ENCODE measurements at regions not wholly inside any gene's neighbourhood (a gene's known extent, or its start where the extent isn't known, plus 50 kb on each side); places are given as distances from the start of the nearest gene placed in this dataset.

DNA sequence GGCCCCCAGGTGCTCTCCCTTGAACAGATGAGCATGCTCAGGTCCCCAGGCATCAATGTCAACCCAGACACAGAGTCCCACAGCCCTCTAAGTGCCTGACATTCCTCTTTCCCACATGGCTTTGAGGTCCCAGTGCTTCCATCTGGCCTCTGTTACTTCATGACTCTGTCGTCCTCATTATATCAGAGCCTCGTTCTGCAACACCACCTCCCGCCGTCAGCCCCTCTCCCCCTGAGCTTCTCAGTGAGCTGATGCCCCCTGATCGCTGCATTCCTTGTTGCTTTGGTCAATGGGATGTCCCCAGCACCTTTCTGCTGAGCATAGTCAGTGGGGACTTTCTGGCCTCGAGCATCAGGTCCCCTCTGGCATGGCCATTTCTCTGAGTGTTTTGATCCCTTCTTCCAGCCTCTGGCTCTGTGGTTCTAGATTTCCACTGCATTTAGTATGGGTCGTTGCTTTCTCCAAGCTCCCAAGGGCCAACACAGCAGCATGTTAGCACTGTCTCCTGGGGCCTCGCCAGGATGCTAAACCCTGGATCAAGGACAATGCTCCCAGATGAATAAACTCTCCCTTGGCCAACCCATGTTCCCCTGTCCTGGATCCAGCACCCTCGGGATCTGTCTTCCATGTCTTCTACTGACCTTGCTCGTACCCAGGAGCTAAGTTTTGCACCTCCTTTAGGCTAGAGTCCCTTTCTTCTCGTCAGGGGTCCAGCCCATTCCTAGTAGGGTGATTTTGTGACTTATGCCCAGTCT, 143.2 kb upstream of the TWIST2 start:
- H3K27ac Mint-ChIP-seq = no peak overlapping the region
- CTCF ChIA-PET = no interaction called here
- Histone ChIP-seq H4K20me1 (ENCODE audit: control insufficient read depth, insufficient read depth, low read length, poor library complexity, severe bottlenecking) (no peaks in the 10 kb centered on the region), H3K4me3 (ENCODE audit: control extremely low read depth in 1 of 5, extremely low read depth in 1 of 5, insufficient read depth in 1 of 5, low read depth in 2 of 5, low read length in 4 of 5) (no peak overlapping the region), H3K27me3 (replicated peaks in 1 of 4; ENCODE audit: control extremely low read depth in 1 of 4, control insufficient read depth in 3 of 4, insufficient read depth in 4 of 4, low read length in 3 of 4) (no peaks in the 10 kb centered on the region), H3K79me2 (ENCODE audit: control insufficient read depth, insufficient read depth, low read length) (no peaks in the 10 kb centered on the region), H3K36me3 (replicated peaks in 1 of 2; ENCODE audit: control extremely low read depth in 1 of 2, control insufficient read depth in 1 of 2, extremely low read depth in 1 of 2, insufficient read depth in 2 of 2, low read length in 1 of 2) (no peaks in the 10 kb centered on the region), H3K4me1 (ENCODE audit: control insufficient read depth in 2 of 2, insufficient read depth in 2 of 2, low read length in 2 of 2) (no peaks in the 10 kb centered on the region), H3K9me3 (ENCODE audit: control extremely low read depth in 1 of 3, control insufficient read depth in 2 of 3, insufficient read depth in 1 of 3, low read length in 2 of 3) (no peaks in the 10 kb centered on the region), H2AFZ (ENCODE audit: insufficient read depth, low read depth, low read length, poor library complexity, severe bottlenecking) (no peak overlapping the region), H3K9ac (ENCODE audit: low read length) (no peak overlapping the region), H3K4me2 (replicated peaks; ENCODE audit: low read depth, low read length, poor library complexity, severe bottlenecking) (no peak overlapping the region), H3K27ac (ENCODE audit: low read length in 2 of 2) (no peak overlapping the region)
- H3K4me3 Mint-ChIP-seq = no peak overlapping the region
- 89% methylated on average over 8 of the region's 11 CpGs for WGBS (ENCODE audit: insufficient coverage)
- H3K4me1 Mint-ChIP-seq = no peaks in the 10 kb centered on the region
- no peak for DNase-seq
- POLR2A ChIA-PET = no interaction called here
- TF ChIP-seq, protein P1, sequence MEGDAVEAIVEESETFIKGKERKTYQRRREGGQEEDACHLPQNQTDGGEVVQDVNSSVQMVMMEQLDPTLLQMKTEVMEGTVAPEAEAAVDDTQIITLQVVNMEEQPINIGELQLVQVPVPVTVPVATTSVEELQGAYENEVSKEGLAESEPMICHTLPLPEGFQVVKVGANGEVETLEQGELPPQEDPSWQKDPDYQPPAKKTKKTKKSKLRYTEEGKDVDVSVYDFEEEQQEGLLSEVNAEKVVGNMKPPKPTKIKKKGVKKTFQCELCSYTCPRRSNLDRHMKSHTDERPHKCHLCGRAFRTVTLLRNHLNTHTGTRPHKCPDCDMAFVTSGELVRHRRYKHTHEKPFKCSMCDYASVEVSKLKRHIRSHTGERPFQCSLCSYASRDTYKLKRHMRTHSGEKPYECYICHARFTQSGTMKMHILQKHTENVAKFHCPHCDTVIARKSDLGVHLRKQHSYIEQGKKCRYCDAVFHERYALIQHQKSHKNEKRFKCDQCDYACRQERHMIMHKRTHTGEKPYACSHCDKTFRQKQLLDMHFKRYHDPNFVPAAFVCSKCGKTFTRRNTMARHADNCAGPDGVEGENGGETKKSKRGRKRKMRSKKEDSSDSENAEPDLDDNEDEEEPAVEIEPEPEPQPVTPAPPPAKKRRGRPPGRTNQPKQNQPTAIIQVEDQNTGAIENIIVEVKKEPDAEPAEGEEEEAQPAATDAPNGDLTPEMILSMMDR (IDR thresholded peaks at IDR 0.05) = no peak
- TF ChIP-seq EZH2 (IDR thresholded peaks at IDR 0.05; ENCODE audit: borderline replicate concordance, insufficient read depth, low read depth, low read length, poor library complexity, severe bottlenecking) = no peak
- no peak for ATAC-seq (ENCODE audit: low read depth)
- H3K9me3 Mint-ChIP-seq (ENCODE audit: insufficient read depth) = no peaks in the 10 kb centered on the region
- intact Hi-C loops (cut with micrococcal nuclease) = no loop called here
- H3K27me3 Mint-ChIP-seq = peaks cover 9% of the 10 kb centered on the region

DNA sequence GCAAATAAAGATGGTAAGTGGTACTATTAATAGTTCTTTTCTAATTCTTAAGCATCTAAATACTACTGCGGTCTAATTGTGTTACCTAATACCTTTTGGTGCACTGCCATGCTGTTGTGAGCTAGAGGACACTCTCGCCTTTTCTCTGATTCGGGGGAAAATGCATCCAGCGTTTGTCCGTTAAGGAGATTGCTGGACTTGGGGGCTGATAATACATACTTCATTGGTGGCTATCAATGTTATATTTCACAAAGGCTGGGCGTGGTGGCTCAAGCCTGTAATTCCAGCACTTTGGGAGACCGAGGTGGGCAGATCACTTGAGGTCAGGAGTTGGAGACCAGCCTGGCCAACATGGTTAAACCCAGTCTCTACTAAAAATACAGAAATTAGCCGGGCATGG, 141.7 kb upstream of the TWIST2 start:
- no peaks in the 10 kb centered on the region for H4K20me1 ChIP-seq (ENCODE audit: control insufficient read depth, insufficient read depth, low read length, poor library complexity, severe bottlenecking)
- no peaks in the 10 kb centered on the region for H3K36me3 ChIP-seq (replicated peaks in 1 of 2; ENCODE audit: control extremely low read depth in 1 of 2, control insufficient read depth in 1 of 2, extremely low read depth in 1 of 2, insufficient read depth in 2 of 2, low read length in 1 of 2)
- DNase-seq (no peak), ATAC-seq (ENCODE audit: low read depth) (no peak)
- H3K79me2 ChIP-seq (ENCODE audit: control insufficient read depth, insufficient read depth, low read length) = no peaks in the 10 kb centered on the region
- H3K27ac ChIP-seq (ENCODE audit: low read length in 2 of 2) = no peak overlapping the region
- no peak overlapping the region for H2AFZ ChIP-seq (ENCODE audit: insufficient read depth, low read depth, low read length, poor library complexity, severe bottlenecking)
- WGBS (ENCODE audit: insufficient coverage) = 96% methylated on average over 7 of the region's 8 CpGs
- H3K4me2 ChIP-seq (replicated peaks; ENCODE audit: low read depth, low read length, poor library complexity, severe bottlenecking) = no peak overlapping the region
- H3K27me3 ChIP-seq (replicated peaks in 1 of 4; ENCODE audit: control extremely low read depth in 1 of 4, control insufficient read depth in 3 of 4, insufficient read depth in 4 of 4, low read length in 3 of 4) = no peaks in the 10 kb centered on the region
- peaks cover 16% of the 10 kb centered on the region for H3K27me3 Mint-ChIP-seq
- CTCF ChIA-PET = no interaction called here
- no peaks in the 10 kb centered on the region for H3K4me1 ChIP-seq (ENCODE audit: control insufficient read depth in 2 of 2, insufficient read depth in 2 of 2, low read length in 2 of 2)
- H3K9me3 ChIP-seq (ENCODE audit: control extremely low read depth in 1 of 3, control insufficient read depth in 2 of 3, insufficient read depth in 1 of 3, low read length in 2 of 3) = no peaks in the 10 kb centered on the region
- H3K9ac ChIP-seq (ENCODE audit: low read length) = no peak overlapping the region
- intact Hi-C loops (cut with micrococcal nuclease) = no loop called here
- no peak overlapping the region for H3K27ac Mint-ChIP-seq
- POLR2A ChIA-PET = no interaction called here
- H3K9me3 Mint-ChIP-seq (ENCODE audit: insufficient read depth) = no peaks in the 10 kb centered on the region
- no peak overlapping the region for H3K4me3 Mint-ChIP-seq
- TF ChIP-seq, protein P1 (IDR thresholded peaks at IDR 0.05) = no peak
- TF ChIP-seq EZH2 (IDR thresholded peaks at IDR 0.05; ENCODE audit: borderline replicate concordance, insufficient read depth, low read depth, low read length, poor library complexity, severe bottlenecking) = no peak
- no peaks in the 10 kb centered on the region for H3K4me1 Mint-ChIP-seq
- H3K4me3 ChIP-seq (ENCODE audit: control extremely low read depth in 1 of 5, extremely low read depth in 1 of 5, insufficient read depth in 1 of 5, low read depth in 2 of 5, low read length in 4 of 5) = no peak overlapping the region

All from B cell (primary cell).